ENCODE measurements at regions not wholly inside any gene's neighbourhood (a gene's known extent, or its start where the extent isn't known, plus 50 kb on each side); places are given as distances from the start of the nearest gene placed in this dataset.
"Not testable (repeated sequence)": the region's sequence is repeated elsewhere in the genome, so short reads cannot be mapped to it uniquely, and the experiment has no call there.

DNA sequence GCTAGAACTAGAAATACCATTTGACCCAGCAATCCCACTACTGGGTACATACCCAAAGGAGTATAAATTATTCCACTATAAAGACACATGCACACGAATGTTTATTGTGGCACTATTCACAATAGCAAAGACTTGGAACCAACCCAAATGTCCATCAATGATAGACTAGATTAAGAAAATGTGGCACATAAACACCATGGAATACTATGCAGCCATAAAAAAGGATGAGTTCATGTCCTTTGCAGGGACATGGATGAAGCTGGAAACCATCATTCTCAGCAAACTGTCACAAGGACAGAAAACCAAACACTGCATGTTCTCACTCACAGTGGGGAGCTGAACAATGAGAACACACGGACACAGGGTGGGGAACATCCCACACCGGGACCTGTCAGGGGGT lies 207.8 kb upstream of the CCDC196 start:
- TF ChIP-seq, protein P1, sequence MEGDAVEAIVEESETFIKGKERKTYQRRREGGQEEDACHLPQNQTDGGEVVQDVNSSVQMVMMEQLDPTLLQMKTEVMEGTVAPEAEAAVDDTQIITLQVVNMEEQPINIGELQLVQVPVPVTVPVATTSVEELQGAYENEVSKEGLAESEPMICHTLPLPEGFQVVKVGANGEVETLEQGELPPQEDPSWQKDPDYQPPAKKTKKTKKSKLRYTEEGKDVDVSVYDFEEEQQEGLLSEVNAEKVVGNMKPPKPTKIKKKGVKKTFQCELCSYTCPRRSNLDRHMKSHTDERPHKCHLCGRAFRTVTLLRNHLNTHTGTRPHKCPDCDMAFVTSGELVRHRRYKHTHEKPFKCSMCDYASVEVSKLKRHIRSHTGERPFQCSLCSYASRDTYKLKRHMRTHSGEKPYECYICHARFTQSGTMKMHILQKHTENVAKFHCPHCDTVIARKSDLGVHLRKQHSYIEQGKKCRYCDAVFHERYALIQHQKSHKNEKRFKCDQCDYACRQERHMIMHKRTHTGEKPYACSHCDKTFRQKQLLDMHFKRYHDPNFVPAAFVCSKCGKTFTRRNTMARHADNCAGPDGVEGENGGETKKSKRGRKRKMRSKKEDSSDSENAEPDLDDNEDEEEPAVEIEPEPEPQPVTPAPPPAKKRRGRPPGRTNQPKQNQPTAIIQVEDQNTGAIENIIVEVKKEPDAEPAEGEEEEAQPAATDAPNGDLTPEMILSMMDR (IDR thresholded peaks at IDR 0.05; ENCODE audit: borderline replicate concordance, extremely low read depth, low read length, poor library complexity, severe bottlenecking) = not testable (repeated sequence)
- TF ChIP-seq EZH2 (IDR thresholded peaks at IDR 0.05; ENCODE audit: borderline replicate concordance, low read depth, low read length, severe bottlenecking) = not testable (repeated sequence)
